Glomerular visceral epithelial cell (primary cell): ENCODE measurements at regions not wholly inside any gene's neighbourhood (a gene's known extent, or its start where the extent isn't known, plus 50 kb on each side); places are given as distances from the start of the nearest gene placed in this dataset.
"Not testable (repeated sequence)": the region's sequence is repeated elsewhere in the genome, so short reads cannot be mapped to it uniquely, and the experiment has no call there.

Source experiments
- DNase-seq: peaks from one replicate; pipeline ENCODE4 v3.0.0-alpha.2; 2016; ENCODE audit errors: extremely low spot score

GRCh38 chr11:106577384-106577783 is 440.9 kb downstream of the GUCY1A2 start:
- not testable (repeated sequence) for DNase-seq

- DNase-seq = no peak
These were observed 436.9 kb downstream of the GUCY1A2 start for GRCh38 chr11:106581399-106581798.

- peak; percentile 6 for DNase-seq
These were observed 433.2 kb downstream of the GUCY1A2 start for GRCh38 chr11:106585061-106585460.

GRCh38 chr11:106594751-106595351 is 423.4 kb downstream of the GUCY1A2 start:
- DNase-seq = no peak

- DNase-seq = no peak
These were observed 416.5 kb downstream of the GUCY1A2 start for GRCh38 chr11:106601684-106602297.

- peak; percentile 2 for DNase-seq
These were observed 409.6 kb downstream of the GUCY1A2 start for GRCh38 chr11:106608677-106609076.

- DNase-seq = no peak
These were observed 404.0 kb downstream of the GUCY1A2 start for GRCh38 chr11:106614262-106614661.

GRCh38 chr11:106619320-106619990 is 398.8 kb downstream of the GUCY1A2 start:
- no peak for DNase-seq

GRCh38 chr11:106621484-106621883 is 396.8 kb downstream of the GUCY1A2 start:
- no peak for DNase-seq
